ENCODE measurements at regions not wholly inside any gene's neighbourhood (a gene's known extent, or its start where the extent isn't known, plus 50 kb on each side); places are given as distances from the start of the nearest gene placed in this dataset.
A peak's percentile ranks its signal among the peaks of the same experiment; 100 is the strongest.

DNA sequence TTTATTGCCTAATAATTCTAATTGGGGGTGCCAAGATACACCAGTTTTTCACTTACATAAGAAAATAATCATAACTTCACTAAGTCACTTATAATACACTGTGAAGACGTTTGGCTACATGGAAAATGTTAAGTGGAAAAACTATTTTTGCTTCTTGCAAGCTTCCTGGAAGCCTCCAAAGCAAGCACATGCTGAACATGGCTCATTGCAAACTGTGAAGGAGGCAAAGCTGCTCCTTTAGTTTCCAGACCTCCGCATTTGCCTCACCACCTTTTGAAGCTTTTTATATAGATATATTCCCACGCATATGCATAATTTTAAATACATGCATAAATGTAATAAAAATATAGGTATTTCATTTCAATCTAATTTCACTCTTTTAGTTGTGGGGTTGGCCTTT lies 285.6 kb upstream of the PRDM9 start:
- ChIA-PET CTCF (no interaction called here), POLR2A (no interaction called here)
- no peak for DNase-seq (ENCODE audit: extremely low spot score)
- no peak for TF ChIP-seq SP1 (IDR thresholded peaks at IDR 0.05)
- TF ChIP-seq HDGF (IDR thresholded peaks at IDR 0.05; ENCODE audit: borderline replicate concordance): no peak
- no peak for TF ChIP-seq LEF1 (IDR thresholded peaks at IDR 0.05; ENCODE audit: borderline replicate concordance)
- TF ChIP-seq L3MBTL2 (conservative IDR thresholded peaks at IDR 0.05): no peak

DNA sequence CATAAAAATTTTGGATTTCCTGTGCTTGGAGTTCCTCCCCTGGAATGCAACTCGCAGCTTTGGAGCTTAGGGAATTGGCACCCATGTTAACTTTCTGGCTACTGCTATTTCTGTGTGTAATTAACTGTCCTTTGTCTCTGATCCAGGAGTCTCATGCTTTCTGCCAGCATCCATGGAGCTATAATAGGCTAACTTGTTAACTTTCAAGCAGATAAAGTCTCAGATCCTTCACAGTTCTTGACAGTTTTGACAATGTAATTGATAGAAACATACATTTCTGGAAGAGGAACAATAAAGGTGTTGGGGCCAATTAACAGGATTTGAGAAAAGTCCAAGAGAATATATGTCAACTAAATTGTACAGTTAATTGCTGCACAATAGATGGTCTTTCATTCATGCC lies 290.2 kb upstream of the PRDM9 start:
- ChIA-PET CTCF (no interaction called here), POLR2A (no interaction called here)
- TF ChIP-seq PKNOX1 (IDR thresholded peaks at IDR 0.05): no peak
- TF ChIP-seq BHLHE40 (IDR thresholded peaks at IDR 0.05; ENCODE audit: borderline replicate concordance): no peak
- no peak for TF ChIP-seq L3MBTL2 (conservative IDR thresholded peaks at IDR 0.05)
- no peak for TF ChIP-seq ARNT (IDR thresholded peaks at IDR 0.05)
- no peak for TF ChIP-seq ELF4 (IDR thresholded peaks at IDR 0.05)
- no peak for TF ChIP-seq FOXA1 (IDR thresholded peaks at IDR 0.05)
- TF ChIP-seq CTBP1 (IDR thresholded peaks at IDR 0.05; ENCODE audit: borderline replicate concordance): no peak
- no peak for TF ChIP-seq SUZ12 (IDR thresholded peaks at IDR 0.05)
- no peak for TF ChIP-seq SP1 (IDR thresholded peaks at IDR 0.05)
- no peak for TF ChIP-seq LEF1 (IDR thresholded peaks at IDR 0.05; ENCODE audit: borderline replicate concordance)
- TF ChIP-seq HDGF (IDR thresholded peaks at IDR 0.05; ENCODE audit: borderline replicate concordance): no peak
- no peak for TF ChIP-seq TARDBP (IDR thresholded peaks at IDR 0.05)
- DNase-seq (ENCODE audit: extremely low spot score): no peak

- CTCF ChIA-PET: no interaction called here
- POLR2A ChIA-PET: no interaction called here
- no peak for DNase-seq (ENCODE audit: extremely low spot score)
- no peak for TF ChIP-seq PKNOX1 (IDR thresholded peaks at IDR 0.05)
- no peak for TF ChIP-seq ELF4 (IDR thresholded peaks at IDR 0.05)
- no peak for TF ChIP-seq L3MBTL2 (conservative IDR thresholded peaks at IDR 0.05)
- no peak for TF ChIP-seq FOXM1 (IDR thresholded peaks at IDR 0.05; ENCODE audit: borderline replicate concordance)
- TF ChIP-seq FOXK2 (IDR thresholded peaks at IDR 0.05): no peak
- TF ChIP-seq ZNF384 (IDR thresholded peaks at IDR 0.05): no peak
- no peak for TF ChIP-seq SUZ12 (IDR thresholded peaks at IDR 0.05)
- TF ChIP-seq TARDBP (IDR thresholded peaks at IDR 0.05): no peak
- no peak for TF ChIP-seq BHLHE40 (IDR thresholded peaks at IDR 0.05; ENCODE audit: borderline replicate concordance)
Observed at GRCh38 chr5:23216345-23216744, 291.1 kb upstream of the PRDM9 start.

DNA sequence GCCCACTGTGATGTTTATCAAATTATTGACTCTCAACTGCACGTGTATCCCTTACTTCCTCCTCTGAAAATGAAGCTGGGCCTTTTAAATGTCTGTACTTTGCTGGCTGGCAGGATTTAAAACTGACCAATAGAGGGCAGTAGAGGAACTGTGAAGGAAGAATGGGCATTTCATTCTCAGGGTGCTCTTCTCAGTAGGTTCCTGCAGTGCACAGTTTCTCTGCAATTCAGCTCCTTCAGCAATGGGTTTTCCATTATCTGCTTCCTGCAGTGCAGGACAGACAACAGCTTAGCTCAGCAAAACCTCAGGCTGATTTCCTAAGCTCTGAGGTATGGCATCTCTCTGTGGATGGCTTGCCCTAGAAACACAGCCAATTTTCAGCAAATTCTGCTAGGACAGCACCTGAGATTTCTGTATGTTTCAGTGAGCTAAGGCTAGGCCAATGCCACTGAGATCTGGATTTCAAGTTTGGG lies 298.4 kb upstream of the PRDM9 start:
- TF ChIP-seq BHLHE40 (IDR thresholded peaks at IDR 0.05; ENCODE audit: borderline replicate concordance) (no peak), TARDBP (IDR thresholded peaks at IDR 0.05) (no peak), FOXK2 (IDR thresholded peaks at IDR 0.05) (no peak), HDGF (IDR thresholded peaks at IDR 0.05; ENCODE audit: borderline replicate concordance) (no peak), ELF4 (IDR thresholded peaks at IDR 0.05) (no peak), NFRKB (IDR thresholded peaks at IDR 0.05) (no peak), FOXM1 (IDR thresholded peaks at IDR 0.05; ENCODE audit: borderline replicate concordance) (no peak), CTBP1 (IDR thresholded peaks at IDR 0.05; ENCODE audit: borderline replicate concordance) (no peak), SUZ12 (IDR thresholded peaks at IDR 0.05) (no peak)
- DNase-seq (ENCODE audit: extremely low spot score): peak; percentile 61

DNA sequence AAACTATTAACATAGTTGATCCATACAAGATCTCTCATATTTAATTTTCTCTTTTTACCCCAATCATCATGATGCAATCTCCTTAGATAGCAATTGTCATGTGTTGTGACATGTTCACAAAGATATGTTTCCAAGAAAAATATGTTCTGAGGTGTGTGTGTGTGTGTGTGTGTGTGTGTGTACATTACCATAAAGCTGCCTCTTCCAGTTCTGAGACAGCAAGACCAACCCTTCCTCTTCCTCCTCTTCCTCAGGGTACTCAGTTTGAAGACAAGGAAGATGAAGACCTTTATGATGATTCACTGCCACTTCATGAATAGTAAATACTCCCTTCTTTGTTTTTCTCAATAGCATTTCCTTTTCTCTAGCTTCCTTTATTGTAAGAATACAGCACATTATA lies 303.3 kb upstream of the PRDM9 start:
- TF ChIP-seq FOXA1 (IDR thresholded peaks at IDR 0.05) (no peak), SUZ12 (IDR thresholded peaks at IDR 0.05) (no peak), ZNF384 (IDR thresholded peaks at IDR 0.05) (no peak), L3MBTL2 (conservative IDR thresholded peaks at IDR 0.05) (no peak), ELF4 (IDR thresholded peaks at IDR 0.05) (no peak), FOXK2 (IDR thresholded peaks at IDR 0.05) (no peak), BHLHE40 (IDR thresholded peaks at IDR 0.05; ENCODE audit: borderline replicate concordance) (no peak), TARDBP (IDR thresholded peaks at IDR 0.05) (no peak), NFRKB (IDR thresholded peaks at IDR 0.05) (no peak), ARNT (IDR thresholded peaks at IDR 0.05) (no peak), CTBP1 (IDR thresholded peaks at IDR 0.05; ENCODE audit: borderline replicate concordance) (no peak)
- ChIA-PET POLR2A (no interaction called here), CTCF (no interaction called here)
- no peak for DNase-seq (ENCODE audit: extremely low spot score)

More for the DNA sequence above, 298.4 kb upstream of the PRDM9 start:
- ChIA-PET CTCF (interaction anchor here (0.5 to 0.6 kb wide), 3 partner anchors 76 to 286 kb away, joined by 3 read pairs; no protein-coding TSS in a partner anchor), POLR2A (no interaction called here)

- CTCF ChIA-PET: interaction anchor here (0.5 kb wide), 1 partner anchor 994 kb away, joined by 3 read pairs; no protein-coding TSS in a partner anchor
- TF ChIP-seq ELF4 (IDR thresholded peaks at IDR 0.05) (no peak), FOXK2 (IDR thresholded peaks at IDR 0.05) (no peak), BHLHE40 (IDR thresholded peaks at IDR 0.05; ENCODE audit: borderline replicate concordance) (no peak), SUZ12 (IDR thresholded peaks at IDR 0.05) (no peak)
- no peak for DNase-seq (ENCODE audit: extremely low spot score)
- POLR2A ChIA-PET: no interaction called here
Observed at GRCh38 chr5:23169660-23170416, 316.7 kb upstream of the CDH12 start.

DNA sequence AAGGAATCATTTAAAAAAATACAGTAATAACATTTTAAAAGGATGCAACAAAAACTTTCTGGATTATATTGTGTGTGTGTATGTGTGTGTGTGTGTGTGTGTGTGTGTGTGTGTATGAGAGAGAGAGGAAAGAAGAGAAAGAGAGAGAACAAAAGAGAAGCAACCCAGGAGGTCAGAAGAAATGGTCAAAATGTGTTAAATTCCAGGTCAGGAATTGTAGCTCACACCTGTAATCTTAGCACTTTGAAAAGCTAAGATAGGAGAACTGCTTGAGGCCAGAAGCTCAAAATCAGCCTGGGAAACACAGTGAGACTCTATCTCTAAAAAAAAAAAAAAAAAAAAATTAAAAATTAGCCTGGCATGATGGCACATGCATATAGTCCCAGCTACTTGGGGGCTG lies 311.8 kb upstream of the CDH12 start:
- TF ChIP-seq PKNOX1 (IDR thresholded peaks at IDR 0.05) (no peak), SP1 (IDR thresholded peaks at IDR 0.05) (no peak), L3MBTL2 (conservative IDR thresholded peaks at IDR 0.05) (no peak), SUZ12 (IDR thresholded peaks at IDR 0.05) (no peak), HDGF (IDR thresholded peaks at IDR 0.05; ENCODE audit: borderline replicate concordance) (no peak), BHLHE40 (IDR thresholded peaks at IDR 0.05; ENCODE audit: borderline replicate concordance) (no peak), ZNF384 (IDR thresholded peaks at IDR 0.05) (no peak), FOXA1 (IDR thresholded peaks at IDR 0.05) (no peak), FOXM1 (IDR thresholded peaks at IDR 0.05; ENCODE audit: borderline replicate concordance) (no peak), LEF1 (IDR thresholded peaks at IDR 0.05; ENCODE audit: borderline replicate concordance) (no peak), TARDBP (IDR thresholded peaks at IDR 0.05) (no peak), CTBP1 (IDR thresholded peaks at IDR 0.05; ENCODE audit: borderline replicate concordance) (no peak), ARNT (IDR thresholded peaks at IDR 0.05) (no peak), NFRKB (IDR thresholded peaks at IDR 0.05) (no peak), FOXK2 (IDR thresholded peaks at IDR 0.05) (no peak), ELF4 (IDR thresholded peaks at IDR 0.05) (no peak)
- POLR2A ChIA-PET: no interaction called here
- DNase-seq (ENCODE audit: extremely low spot score): no peak
- CTCF ChIA-PET: no interaction called here

Data from HEK293T (cell line).